ENCODE measurements at regions not wholly inside any gene's neighbourhood (a gene's known extent, or its start where the extent isn't known, plus 50 kb on each side); places are given as distances from the start of the nearest gene placed in this dataset.
A peak's percentile ranks its signal among the peaks of the same experiment; 100 is the strongest.
"Not testable (repeated sequence)": the region's sequence is repeated elsewhere in the genome, so short reads cannot be mapped to it uniquely, and the experiment has no call there.

- Histone ChIP-seq H3K9me3 (no peaks in the 10 kb centered on the region), H3K4me3 (no peak overlapping the region), H3K36me3 (no peaks in the 10 kb centered on the region), H3K4me1 (no peaks in the 10 kb centered on the region), H3K27me3 (ENCODE audit: low read depth) (no peaks in the 10 kb centered on the region), H3K27ac (no peak overlapping the region)
- TF ChIP-seq CTCF (IDR thresholded peaks at IDR 0.05): no peak
- ATAC-seq (peak in 1 of 2 donors; percentile 32), DNase-seq (no peak)
- intact Hi-C loops (cut with DNase I): no loop called here
These were observed 317.8 kb downstream of the SH2D4B start for GRCh38 chr10:80855348-80855971.

GRCh38 chr10:80856186-80856585, 318.5 kb downstream of the SH2D4B start:
- Histone ChIP-seq H3K9me3 (no peaks in the 10 kb centered on the region), H3K36me3 (no peaks in the 10 kb centered on the region), H3K4me1 (no peaks in the 10 kb centered on the region), H3K27me3 (ENCODE audit: low read depth) (no peaks in the 10 kb centered on the region), H3K27ac (no peak overlapping the region), H3K4me3 (no peak overlapping the region)
- no peak for TF ChIP-seq CTCF (IDR thresholded peaks at IDR 0.05)
- ATAC-seq (no peak), DNase-seq (no peak)
- intact Hi-C loops (cut with DNase I): no loop called here

DNA sequence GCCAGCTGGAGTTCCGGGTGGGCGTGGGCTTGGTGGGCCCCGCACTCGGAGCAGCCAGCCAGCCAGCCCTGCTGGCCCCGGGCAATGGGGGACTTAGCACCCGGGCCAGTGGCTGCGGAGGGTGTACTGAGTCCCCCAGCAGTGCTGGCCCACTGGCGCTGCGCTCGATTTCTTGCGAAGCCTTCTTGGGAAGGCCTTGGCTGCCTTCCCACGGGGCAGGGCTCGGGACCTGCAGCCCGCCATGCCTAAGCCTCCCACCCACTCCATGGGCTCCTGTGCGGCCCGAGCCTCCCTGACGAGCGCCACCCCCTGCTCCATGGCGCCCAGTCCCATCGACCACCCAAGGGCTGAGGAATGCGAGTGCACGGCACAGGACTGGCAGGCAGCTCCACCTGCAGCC, 321.6 kb downstream of the SH2D4B start:
- H3K27ac ChIP-seq; DNase-seq; ATAC-seq; H3K4me3 ChIP-seq; H3K9me3 ChIP-seq; H3K27me3 ChIP-seq (ENCODE audit: low read depth); intact Hi-C loops (cut with DNase I); H3K36me3 ChIP-seq; H3K4me1 ChIP-seq: not testable (repeated sequence)

GRCh38 chr10:80860719-80861118, 323.0 kb downstream of the SH2D4B start:
- intact Hi-C loops (cut with DNase I): no loop called here
- no peak for TF ChIP-seq CTCF (IDR thresholded peaks at IDR 0.05)
- no peaks in the 10 kb centered on the region for H3K4me1 ChIP-seq

GRCh38 chr10:80861882-80862281, 324.2 kb downstream of the SH2D4B start:
- intact Hi-C loops (cut with DNase I): no loop called here

More at GRCh38 chr10:80860719-80861118, 323.0 kb downstream of the SH2D4B start:
- H3K36me3 ChIP-seq: no peaks in the 10 kb centered on the region
- no peak for DNase-seq
- ATAC-seq: no peak
- no peaks in the 10 kb centered on the region for H3K9me3 ChIP-seq
- H3K4me3 ChIP-seq: no peak overlapping the region
- H3K27ac ChIP-seq: no peak overlapping the region
- H3K27me3 ChIP-seq (ENCODE audit: low read depth): no peaks in the 10 kb centered on the region

More at GRCh38 chr10:80861882-80862281, 324.2 kb downstream of the SH2D4B start:
- no peak overlapping the region for H3K27ac ChIP-seq
- H3K4me1 ChIP-seq: no peaks in the 10 kb centered on the region
- no peak overlapping the region for H3K4me3 ChIP-seq
- H3K27me3 ChIP-seq (ENCODE audit: low read depth): no peaks in the 10 kb centered on the region
- ATAC-seq (no peak), DNase-seq (no peak)
- TF ChIP-seq CTCF (IDR thresholded peaks at IDR 0.05): no peak
- H3K36me3 ChIP-seq: no peaks in the 10 kb centered on the region
- no peaks in the 10 kb centered on the region for H3K9me3 ChIP-seq

Data from lower lobe of right lung (tissue), 2 donors.